Kidney tubule cell (primary cell): ENCODE measurements at regions not wholly inside any gene's neighbourhood (a gene's known extent, or its start where the extent isn't known, plus 50 kb on each side); places are given as distances from the start of the nearest gene placed in this dataset.
"Not testable (repeated sequence)": the region's sequence is repeated elsewhere in the genome, so short reads cannot be mapped to it uniquely, and the experiment has no call there.

Experiments used
- DNase-seq: peaks from one replicate; pipeline ENCODE4 v3.0.0-alpha.2; 2018; ENCODE audit warnings: low spot score

- no peak for DNase-seq
These were observed 158.3 kb downstream of the PDCD6IP start for GRCh38 chr3:33956776-33957175.

GRCh38 chr3:33957176-33957575 lies 158.7 kb downstream of the PDCD6IP start:
- DNase-seq: no peak

GRCh38 chr3:33958661-33959060 lies 160.2 kb downstream of the PDCD6IP start:
- DNase-seq: no peak

- DNase-seq: no peak
These were observed 164.0 kb downstream of the PDCD6IP start for GRCh38 chr3:33962396-33962795.

- not testable (repeated sequence) for DNase-seq
These were observed 171.8 kb downstream of the PDCD6IP start for GRCh38 chr3:33970180-33970579.

- DNase-seq: no peak
These were observed 172.6 kb downstream of the PDCD6IP start for GRCh38 chr3:33971055-33971454.

GRCh38 chr3:33975463-33975862 lies 177.0 kb downstream of the PDCD6IP start:
- no peak for DNase-seq

- no peak for DNase-seq
These were observed 178.8 kb downstream of the PDCD6IP start for GRCh38 chr3:33977227-33977626.

GRCh38 chr3:33980252-33980651 lies 181.8 kb downstream of the PDCD6IP start:
- DNase-seq: peak; percentile 97

GRCh38 chr3:33982269-33982798 lies 183.9 kb downstream of the PDCD6IP start:
- no peak for DNase-seq

- DNase-seq: not testable (repeated sequence)
These were observed 184.5 kb downstream of the PDCD6IP start for GRCh38 chr3:33982949-33983348.

GRCh38 chr3:33989229-33989628 lies 190.8 kb downstream of the PDCD6IP start:
- no peak for DNase-seq

- no peak for DNase-seq
These were observed 193.2 kb downstream of the PDCD6IP start for GRCh38 chr3:33991673-33992072.

GRCh38 chr3:33993631-33994030 lies 195.2 kb downstream of the PDCD6IP start:
- DNase-seq: peak; percentile 57

- DNase-seq: no peak
These were observed 196.1 kb downstream of the PDCD6IP start for GRCh38 chr3:33994568-33994967.

- DNase-seq: peak; percentile 73
These were observed 201.9 kb downstream of the PDCD6IP start for GRCh38 chr3:34000301-34000700.

GRCh38 chr3:34001022-34001421 lies 202.6 kb downstream of the PDCD6IP start:
- DNase-seq: no peak

- DNase-seq: no peak
These were observed 203.6 kb downstream of the PDCD6IP start for GRCh38 chr3:34001990-34002389.

- no peak for DNase-seq
These were observed 204.2 kb downstream of the PDCD6IP start for GRCh38 chr3:34002569-34003100.

GRCh38 chr3:34005886-34006285 lies 207.5 kb downstream of the PDCD6IP start:
- DNase-seq: peak; percentile 70

- peak; percentile 62 for DNase-seq
These were observed 209.8 kb downstream of the PDCD6IP start for GRCh38 chr3:34008191-34008590.

- DNase-seq: peak; percentile 35
These were observed 210.7 kb downstream of the PDCD6IP start for GRCh38 chr3:34008836-34009809.
